Stimulated activated CD8-positive, alpha-beta memory T cell treated with anti-CD3 and anti-CD28 coated beads, Interleukin-7, amount 100 ng/mL, for 1 hour (primary cell): ENCODE measurements at regions not wholly inside any gene's neighbourhood (a gene's known extent, or its start where the extent isn't known, plus 50 kb on each side); places are given as distances from the start of the nearest gene placed in this dataset.

ENCODE experiments used
- DNase-seq, 2 donors: peaks; one replicate each; pipeline ENCODE4 v3.0.0-alpha.2; 2020; ENCODE audit warnings: low read depth in 2 of 2

GRCh38 chr4:183848805-183849204 is 56.3 kb upstream of the STOX2 start:
- DNase-seq = no peak

- no peak for DNase-seq
These were observed 52.1 kb upstream of the STOX2 start for GRCh38 chr4:183852910-183853547.

DNA sequence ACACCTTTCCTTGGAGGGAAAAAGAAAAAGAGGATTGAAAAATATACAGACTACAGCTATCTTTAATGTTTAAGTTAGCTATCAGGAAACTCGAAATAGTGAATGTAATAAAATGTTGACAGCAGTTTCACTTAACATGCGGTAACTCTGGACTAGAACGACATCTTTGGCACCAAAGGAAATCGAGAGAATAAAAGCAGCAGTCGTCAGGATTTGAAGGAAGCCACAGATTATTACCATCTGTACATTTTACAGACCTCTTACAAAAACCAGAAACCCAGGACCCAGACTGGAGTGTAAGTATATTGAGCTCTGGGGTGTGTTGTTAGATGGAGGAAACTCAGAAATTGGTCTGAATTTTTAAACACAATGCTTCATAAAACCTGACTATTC is 51.6 kb upstream of the STOX2 start:
- DNase-seq = no peak
